Parathyroid adenoma (tissue), 2 donors: ENCODE measurements at regions not wholly inside any gene's neighbourhood (a gene's known extent, or its start where the extent isn't known, plus 50 kb on each side); places are given as distances from the start of the nearest gene placed in this dataset.

Source experiments
- H2AFZ ChIP-seq: fragments of 300-600 bp; sonication (generic); one replicate; pipeline ENCODE4 v1.7.0; 2017; ENCODE audit warnings: antibody characterized with exemption, mild to moderate bottlenecking
- H3K27ac ChIP-seq: fragments of 300-600 bp; sonication (generic); one replicate; pipeline ENCODE4 v1.7.0; 2017
- H3K27me3 ChIP-seq: fragments of 300-600 bp; sonication (generic); one replicate; pipeline ENCODE4 v1.7.0; 2017; ENCODE audit warnings: low read length; ENCODE audit not compliant: control insufficient read depth, insufficient read depth
- H3K36me3 ChIP-seq: fragments of 300-600 bp; sonication (generic); one replicate; pipeline ENCODE4 v1.7.0; 2017; ENCODE audit warnings: low read length; ENCODE audit not compliant: control insufficient read depth, insufficient read depth
- H3K4me1 ChIP-seq: fragments of 300-600 bp; sonication (generic); one replicate; pipeline ENCODE4 v1.7.0; 2017; ENCODE audit warnings: control low read depth
- H3K4me2 ChIP-seq: fragments of 300-600 bp; sonication (generic); one replicate; pipeline ENCODE4 v1.7.0; 2017; ENCODE audit warnings: low read length
- H3K4me3 ChIP-seq: fragments of 300-600 bp; sonication (generic); one replicate; pipeline ENCODE4 v1.7.0; 2017; ENCODE audit warnings: low read depth, low read length
- H3K79me2 ChIP-seq: fragments of 300-600 bp; sonication (generic); one replicate; pipeline ENCODE4 v1.7.0; 2017; ENCODE audit warnings: control low read depth
- H3K9ac ChIP-seq: fragments of 300-600 bp; sonication (generic); one replicate; pipeline ENCODE4 v1.7.0; 2017; ENCODE audit warnings: mild to moderate bottlenecking
- H3K9me3 ChIP-seq: fragments of 300-600 bp; sonication (generic); one replicate; pipeline ENCODE4 v1.7.0; 2017; ENCODE audit warnings: low read length; ENCODE audit not compliant: control insufficient read depth
- CTCF ChIP-seq: fragments of 300-600 bp; sonication (generic); IDR thresholded peaks from one replicate; pipeline ENCODE4 v1.7.0; 2017; ENCODE audit warnings: antibody characterized with exemption, mild to moderate bottlenecking
- donor health status: primary hyperparathyroidism.

- H3K27me3 ChIP-seq = no peaks in the 10 kb centered on the region
Measured at GRCh38 chr17:73990290-73990689, 213.2 kb upstream of the RPL38 start.

GRCh38 chr17:73991260-73991659 lies 212.2 kb upstream of the RPL38 start:
- TF ChIP-seq CTCF = no peak
- Histone ChIP-seq H3K4me2 (no peak overlapping the region), H3K27me3 (no peaks in the 10 kb centered on the region)

More at GRCh38 chr17:73990290-73990689, 213.2 kb upstream of the RPL38 start:
- H3K4me1 ChIP-seq = no peaks in the 10 kb centered on the region
- no peak for TF ChIP-seq CTCF
- H3K9ac ChIP-seq = no peak overlapping the region
- H3K4me3 ChIP-seq = no peak overlapping the region
- no peak overlapping the region for H2AFZ ChIP-seq
- no peaks in the 10 kb centered on the region for H3K36me3 ChIP-seq
- no peaks in the 10 kb centered on the region for H3K9me3 ChIP-seq
- H3K27ac ChIP-seq = no peak overlapping the region
- H3K79me2 ChIP-seq = no peaks in the 10 kb centered on the region
- H3K4me2 ChIP-seq = no peak overlapping the region

GRCh38 chr17:73994946-73995345 lies 208.5 kb upstream of the RPL38 start:
- no peaks in the 10 kb centered on the region for H3K27me3 ChIP-seq
- H3K79me2 ChIP-seq = no peaks in the 10 kb centered on the region
- no peak overlapping the region for H3K27ac ChIP-seq
- H3K9me3 ChIP-seq = no peaks in the 10 kb centered on the region
- no peak overlapping the region for H3K4me2 ChIP-seq
- no peak for TF ChIP-seq CTCF
- no peak overlapping the region for H2AFZ ChIP-seq
- H3K4me3 ChIP-seq = no peak overlapping the region
- H3K4me1 ChIP-seq = no peaks in the 10 kb centered on the region
- H3K36me3 ChIP-seq = no peaks in the 10 kb centered on the region
- no peak overlapping the region for H3K9ac ChIP-seq

More at GRCh38 chr17:73991260-73991659, 212.2 kb upstream of the RPL38 start:
- Histone ChIP-seq H3K9me3 (no peaks in the 10 kb centered on the region), H3K36me3 (no peaks in the 10 kb centered on the region), H3K4me3 (no peak overlapping the region), H3K4me1 (no peaks in the 10 kb centered on the region), H3K79me2 (no peaks in the 10 kb centered on the region), H3K27ac (no peak overlapping the region), H2AFZ (no peak overlapping the region), H3K9ac (no peak overlapping the region)

- no peak overlapping the region for H3K27ac ChIP-seq
- no peak overlapping the region for H3K9ac ChIP-seq
- H3K27me3 ChIP-seq = no peaks in the 10 kb centered on the region
- H3K4me3 ChIP-seq = no peak overlapping the region
- no peaks in the 10 kb centered on the region for H3K9me3 ChIP-seq
- H2AFZ ChIP-seq = no peak overlapping the region
- no peaks in the 10 kb centered on the region for H3K79me2 ChIP-seq
- no peaks in the 10 kb centered on the region for H3K4me1 ChIP-seq
- H3K36me3 ChIP-seq = no peaks in the 10 kb centered on the region
- no peak for TF ChIP-seq CTCF
- no peak overlapping the region for H3K4me2 ChIP-seq
Measured at GRCh38 chr17:73997059-73997458, 206.4 kb upstream of the RPL38 start.

GRCh38 chr17:73998249-73998648 lies 205.2 kb upstream of the RPL38 start:
- Histone ChIP-seq H3K4me2 (no peak overlapping the region), H3K79me2 (no peaks in the 10 kb centered on the region), H3K27ac (no peak overlapping the region), H3K4me3 (no peak overlapping the region), H3K36me3 (no peaks in the 10 kb centered on the region), H2AFZ (no peak overlapping the region), H3K4me1 (no peaks in the 10 kb centered on the region), H3K9ac (no peak overlapping the region), H3K27me3 (no peaks in the 10 kb centered on the region), H3K9me3 (no peaks in the 10 kb centered on the region)
- no peak for TF ChIP-seq CTCF
